DND-41 (cell line): ENCODE measurements at regions not wholly inside any gene's neighbourhood (a gene's known extent, or its start where the extent isn't known, plus 50 kb on each side); places are given as distances from the start of the nearest gene placed in this dataset.

ENCODE experiments used
- ATAC-seq: fragments of 200-7000 bp; cut with Tn5 transposase; 3 replicates; pipeline ENCODE4 v1.9.1; 2021; ENCODE audit warnings: low read depth; ENCODE audit not compliant: insufficient read depth
- DNase-seq: peaks from one replicate; pipeline ENCODE4 v3.0.0-alpha.2; 2020
- H2AFZ ChIP-seq: 2 replicates; pipeline ENCODE4 v1.6.0; 2012; ENCODE audit warnings: low read depth, low read length
- H3K27ac ChIP-seq: 2 replicates; pipeline ENCODE4 v1.5.1; 2012; ENCODE audit warnings: low read length, inconsistent platforms
- H3K27me3 ChIP-seq: fragments of 200-600 bp; sonication (generic); 2 replicates; pipeline ENCODE4 v1.6.0; 2012; ENCODE audit warnings: low read length, mild to moderate bottlenecking, inconsistent platforms; ENCODE audit not compliant: insufficient read depth, poor library complexity
- H3K36me3 ChIP-seq: 2 replicates; pipeline ENCODE4 v1.5.1; 2012; ENCODE audit warnings: low read length, inconsistent platforms; ENCODE audit not compliant: insufficient read depth
- H3K4me1 ChIP-seq: 2 replicates; pipeline ENCODE4 v1.5.1; 2012; ENCODE audit warnings: mild to moderate bottlenecking, low read length; ENCODE audit not compliant: insufficient read depth
- H3K4me2 ChIP-seq: 2 replicates; pipeline ENCODE4 v1.6.0; 2012; ENCODE audit warnings: mild to moderate bottlenecking, moderate library complexity, low read length, inconsistent platforms; ENCODE audit not compliant: insufficient read depth
- H3K4me3 ChIP-seq, 2 experiments: fragments of 200-600 bp in 1 of 2; shearing (Covaris generic) in 1 of 2; 2 replicates each; pipeline ENCODE4 v1.5.1; 2012 to 2016; ENCODE audit warnings: inconsistent platforms in 2 of 2, low read length in 2 of 2, mild to moderate bottlenecking in 2 of 2, low read depth in 1 of 2, moderate library complexity in 1 of 2
- H3K79me2 ChIP-seq: 2 replicates; pipeline ENCODE4 v1.6.0; 2012; ENCODE audit warnings: low read length, inconsistent platforms; ENCODE audit not compliant: insufficient read depth
- H3K9ac ChIP-seq: 2 replicates; pipeline ENCODE4 v1.6.0; 2012; ENCODE audit warnings: low read depth, mild to moderate bottlenecking, inconsistent platforms, low read length, moderate library complexity
- H3K9me3 ChIP-seq: 2 replicates; pipeline ENCODE4 v1.5.1; 2012; ENCODE audit warnings: low read length, moderate library complexity, mild to moderate bottlenecking, inconsistent platforms; ENCODE audit not compliant: insufficient read depth, severe bottlenecking
- H4K20me1 ChIP-seq: 2 replicates; pipeline ENCODE4 v1.6.0; 2012; ENCODE audit warnings: low read length; ENCODE audit not compliant: insufficient read depth
- EZH2 ChIP-seq: IDR thresholded peaks from 3 replicates; pipeline ENCODE4 v1.6.1; 2012; ENCODE audit warnings: borderline replicate concordance, low read depth, mild to moderate bottlenecking, moderate library complexity, low read length, inconsistent platforms; ENCODE audit not compliant: severe bottlenecking
- TF ChIP-seq, protein P1 (sequence below): IDR thresholded peaks from 2 replicates; pipeline ENCODE4 v1.5.1; 2012; ENCODE audit warnings: borderline replicate concordance, low read length, moderate library complexity, mild to moderate bottlenecking; ENCODE audit not compliant: poor library complexity, severe bottlenecking; ENCODE audit errors: extremely low read depth

DNA sequence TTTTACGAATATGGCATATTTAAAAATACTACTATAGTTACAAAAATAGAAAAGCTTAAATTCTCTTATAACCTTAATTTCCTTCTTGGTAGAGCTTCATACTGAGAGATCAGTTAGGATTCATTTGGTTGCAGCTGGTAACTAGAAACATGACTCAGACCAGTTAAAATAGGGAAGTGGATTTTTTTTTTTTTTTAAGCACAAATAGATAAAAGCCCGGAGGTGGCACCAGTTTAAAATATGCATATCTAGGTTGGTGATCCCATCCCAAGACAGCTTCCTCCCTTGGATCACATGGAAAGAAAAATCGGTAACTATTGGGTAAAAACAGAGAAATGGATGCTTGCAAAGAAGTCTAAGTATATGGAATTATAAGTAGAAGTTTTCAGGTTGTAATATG is 1634.3 kb downstream of the MAT2B start:
- H3K4me3 ChIP-seq = no peak overlapping the region
- TF ChIP-seq, protein P1, sequence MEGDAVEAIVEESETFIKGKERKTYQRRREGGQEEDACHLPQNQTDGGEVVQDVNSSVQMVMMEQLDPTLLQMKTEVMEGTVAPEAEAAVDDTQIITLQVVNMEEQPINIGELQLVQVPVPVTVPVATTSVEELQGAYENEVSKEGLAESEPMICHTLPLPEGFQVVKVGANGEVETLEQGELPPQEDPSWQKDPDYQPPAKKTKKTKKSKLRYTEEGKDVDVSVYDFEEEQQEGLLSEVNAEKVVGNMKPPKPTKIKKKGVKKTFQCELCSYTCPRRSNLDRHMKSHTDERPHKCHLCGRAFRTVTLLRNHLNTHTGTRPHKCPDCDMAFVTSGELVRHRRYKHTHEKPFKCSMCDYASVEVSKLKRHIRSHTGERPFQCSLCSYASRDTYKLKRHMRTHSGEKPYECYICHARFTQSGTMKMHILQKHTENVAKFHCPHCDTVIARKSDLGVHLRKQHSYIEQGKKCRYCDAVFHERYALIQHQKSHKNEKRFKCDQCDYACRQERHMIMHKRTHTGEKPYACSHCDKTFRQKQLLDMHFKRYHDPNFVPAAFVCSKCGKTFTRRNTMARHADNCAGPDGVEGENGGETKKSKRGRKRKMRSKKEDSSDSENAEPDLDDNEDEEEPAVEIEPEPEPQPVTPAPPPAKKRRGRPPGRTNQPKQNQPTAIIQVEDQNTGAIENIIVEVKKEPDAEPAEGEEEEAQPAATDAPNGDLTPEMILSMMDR = no peak
- no peak overlapping the region for H3K4me2 ChIP-seq
- H3K79me2 ChIP-seq = no peaks in the 10 kb centered on the region
- no peaks in the 10 kb centered on the region for H3K36me3 ChIP-seq
- H2AFZ ChIP-seq = no peak overlapping the region
- H4K20me1 ChIP-seq = no peaks in the 10 kb centered on the region
- no peak for ATAC-seq
- H3K27ac ChIP-seq = no peak overlapping the region
- H3K9ac ChIP-seq = no peak overlapping the region
- H3K4me1 ChIP-seq = no peaks in the 10 kb centered on the region
- no peaks in the 10 kb centered on the region for H3K9me3 ChIP-seq
- no peaks in the 10 kb centered on the region for H3K27me3 ChIP-seq
- no peak for DNase-seq

DNA sequence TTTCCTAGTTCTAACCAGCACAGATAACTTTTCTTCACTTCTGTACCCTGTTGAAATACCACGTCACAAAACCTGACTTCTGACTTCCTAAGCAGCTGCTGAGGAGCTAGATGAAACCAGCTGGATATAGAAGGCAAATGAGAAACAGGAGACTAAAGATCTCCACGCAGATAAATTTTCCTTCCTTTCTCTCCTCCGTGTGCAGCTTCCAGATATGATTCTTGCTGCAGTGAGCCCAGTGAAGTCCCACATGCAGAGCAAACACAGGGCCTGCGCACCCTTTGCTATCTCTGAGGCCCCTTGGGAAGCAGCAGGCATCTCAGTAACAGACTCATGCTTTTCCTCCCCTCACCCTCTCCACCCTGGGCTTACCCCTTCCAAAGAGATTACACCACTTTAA is 1638.3 kb downstream of the MAT2B start:
- H3K36me3 ChIP-seq = no peaks in the 10 kb centered on the region
- H3K4me3 ChIP-seq = no peak overlapping the region
- no peak overlapping the region for H3K4me2 ChIP-seq
- no peaks in the 10 kb centered on the region for H3K4me1 ChIP-seq
- H4K20me1 ChIP-seq = no peaks in the 10 kb centered on the region
- no peaks in the 10 kb centered on the region for H3K9me3 ChIP-seq
- ATAC-seq (no peak), DNase-seq (no peak)
- H3K79me2 ChIP-seq = no peaks in the 10 kb centered on the region
- no peak overlapping the region for H3K27ac ChIP-seq
- H3K27me3 ChIP-seq = no peaks in the 10 kb centered on the region
- TF ChIP-seq, protein P1 = no peak
- no peak for TF ChIP-seq EZH2
- no peak overlapping the region for H2AFZ ChIP-seq
- no peak overlapping the region for H3K9ac ChIP-seq

DNA sequence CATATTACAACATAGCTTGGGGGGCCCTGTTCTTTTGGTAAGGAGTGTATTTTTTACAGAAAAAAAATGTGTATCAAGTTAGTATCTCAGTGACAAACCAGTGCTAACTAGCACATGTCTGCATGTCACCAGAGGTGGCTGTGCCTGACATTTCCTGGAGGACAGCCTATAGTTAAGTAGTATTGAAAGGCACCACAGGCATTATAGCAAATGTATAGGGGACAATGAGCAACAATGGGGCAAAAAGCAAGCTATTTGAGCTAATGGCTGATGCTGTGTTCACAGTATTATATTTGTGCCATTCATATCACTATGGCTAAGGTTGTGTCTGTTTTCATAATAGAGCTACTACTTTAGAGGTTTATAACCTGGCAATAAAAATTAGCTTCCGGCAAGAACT is 1644.0 kb downstream of the MAT2B start:
- H3K4me2 ChIP-seq = no peak overlapping the region
- H3K27ac ChIP-seq = no peak overlapping the region
- H4K20me1 ChIP-seq = no peaks in the 10 kb centered on the region
- no peaks in the 10 kb centered on the region for H3K9me3 ChIP-seq
- no peak for TF ChIP-seq EZH2
- TF ChIP-seq, protein P1 = no peak
- no peaks in the 10 kb centered on the region for H3K79me2 ChIP-seq
- H3K4me3 ChIP-seq = no peak overlapping the region
- no peaks in the 10 kb centered on the region for H3K27me3 ChIP-seq
- H2AFZ ChIP-seq = no peak overlapping the region
- no peaks in the 10 kb centered on the region for H3K4me1 ChIP-seq
- DNase-seq (no peak), ATAC-seq (no peak)
- H3K36me3 ChIP-seq = no peaks in the 10 kb centered on the region
- no peak overlapping the region for H3K9ac ChIP-seq

DNA sequence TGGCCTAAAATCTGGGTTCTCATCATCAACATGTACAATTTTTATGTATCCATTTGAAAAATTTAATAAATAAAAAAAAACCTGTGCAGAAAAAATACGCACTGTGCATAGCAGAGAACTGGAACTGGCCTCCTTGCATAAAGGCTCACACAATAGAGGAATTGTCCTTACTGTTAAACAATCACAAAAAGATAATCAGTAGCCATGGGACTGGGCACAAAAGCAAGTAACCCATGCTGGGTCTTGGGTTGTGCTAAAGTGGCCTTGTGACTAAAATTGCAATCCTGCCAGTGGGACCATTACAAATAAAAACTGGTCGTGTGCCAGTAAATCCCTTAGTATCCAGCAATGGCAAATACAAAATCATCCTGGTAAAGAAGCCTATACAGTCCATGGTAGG is 1646.6 kb downstream of the MAT2B start:
- H3K4me3 ChIP-seq = no peak overlapping the region
- TF ChIP-seq, protein P1 = no peak
- no peak for TF ChIP-seq EZH2
- DNase-seq (no peak), ATAC-seq (no peak)
- H3K27ac ChIP-seq = no peak overlapping the region
- H3K9me3 ChIP-seq = no peaks in the 10 kb centered on the region
- no peaks in the 10 kb centered on the region for H3K36me3 ChIP-seq
- H3K79me2 ChIP-seq = no peaks in the 10 kb centered on the region
- no peaks in the 10 kb centered on the region for H4K20me1 ChIP-seq
- no peak overlapping the region for H3K9ac ChIP-seq
- no peaks in the 10 kb centered on the region for H3K27me3 ChIP-seq
- no peak overlapping the region for H2AFZ ChIP-seq
- H3K4me1 ChIP-seq = no peaks in the 10 kb centered on the region
- H3K4me2 ChIP-seq = no peak overlapping the region
